Peyer's patch (tissue), 4 donors: ENCODE measurements at regions not wholly inside any gene's neighbourhood (a gene's known extent, or its start where the extent isn't known, plus 50 kb on each side); places are given as distances from the start of the nearest gene placed in this dataset.

ENCODE experiments used
- DNase-seq, 3 donors: peaks; one replicate each; pipeline ENCODE4 v3.0.0-alpha.2; 2017 to 2019
- H3K27ac ChIP-seq, 4 donors: fragments of 200-600 bp; sonication (generic); one replicate each; pipeline ENCODE4 v1.5.1; 2016 to 2019
- H3K27me3 ChIP-seq, 2 donors: fragments of 200-600 bp; sonication (generic); one replicate each; pipeline ENCODE4 v1.5.1; 2019
- H3K36me3 ChIP-seq, 3 donors: fragments of 200-600 bp; sonication (generic); one replicate each; pipeline ENCODE4 v1.5.1; 2016 to 2019
- H3K4me1 ChIP-seq, 4 donors: fragments of 200-600 bp; sonication (generic); one replicate each; pipeline ENCODE4 v1.5.1; 2016 to 2019
- H3K4me3 ChIP-seq, 4 donors: fragments of 200-600 bp; sonication (generic); 1 replicate in 3 of 4; 2 replicates in 1 of 4; pipeline ENCODE4 v1.5.1; 2016 to 2019; ENCODE audit warnings: mild to moderate bottlenecking in 1 of 4
- H3K9me3 ChIP-seq, 4 donors: fragments of 200-600 bp; sonication (generic); one replicate each; pipeline ENCODE4 v1.5.1; 2016 to 2019; ENCODE audit warnings: mild to moderate bottlenecking in 1 of 4
- POLR2A ChIP-seq, 2 donors: fragments of 450-650 bp; IDR thresholded peaks; one replicate each; pipeline ENCODE4 v1.5.1; 2017; ENCODE audit warnings: antibody characterized with exemption in 2 of 2, mild to moderate bottlenecking in 2 of 2, moderate library complexity in 2 of 2
- TF ChIP-seq, protein P1 (sequence below), 6 experiments: fragments of 450-650 bp in 4 of 6; fragments of 200-600 bp in 2 of 6; sonication (generic) in 1 of 6; IDR thresholded peaks; one replicate each; pipeline ENCODE4 v1.5.1; 2017 to 2019; ENCODE audit warnings: antibody characterized with exemption in 6 of 6, mild to moderate bottlenecking in 3 of 6, moderate library complexity in 1 of 6

DNA sequence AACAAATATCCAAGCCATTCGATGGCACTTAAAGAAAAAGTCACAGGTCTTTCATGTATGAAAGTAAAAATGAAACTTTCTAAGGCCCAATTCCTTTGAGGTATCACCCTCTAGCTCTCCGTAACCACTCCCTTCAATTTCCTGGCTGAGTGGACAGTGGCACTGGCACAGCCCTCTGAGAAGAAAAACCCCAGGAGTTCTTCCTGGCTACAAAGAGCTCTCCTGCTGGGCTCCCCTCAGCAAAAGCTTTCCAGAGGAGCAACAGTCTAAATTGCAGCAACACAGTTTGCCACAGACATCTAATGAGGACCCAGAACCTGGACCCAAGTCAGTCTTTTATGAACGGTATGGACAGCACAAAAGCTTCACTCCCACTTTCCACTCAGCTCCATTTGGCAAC, 71.8 kb downstream of the FUNDC1 start:
- DNase-seq, result no peak
- no peaks in the 10 kb centered on the region for H3K27me3 ChIP-seq
- TF ChIP-seq, protein P1, sequence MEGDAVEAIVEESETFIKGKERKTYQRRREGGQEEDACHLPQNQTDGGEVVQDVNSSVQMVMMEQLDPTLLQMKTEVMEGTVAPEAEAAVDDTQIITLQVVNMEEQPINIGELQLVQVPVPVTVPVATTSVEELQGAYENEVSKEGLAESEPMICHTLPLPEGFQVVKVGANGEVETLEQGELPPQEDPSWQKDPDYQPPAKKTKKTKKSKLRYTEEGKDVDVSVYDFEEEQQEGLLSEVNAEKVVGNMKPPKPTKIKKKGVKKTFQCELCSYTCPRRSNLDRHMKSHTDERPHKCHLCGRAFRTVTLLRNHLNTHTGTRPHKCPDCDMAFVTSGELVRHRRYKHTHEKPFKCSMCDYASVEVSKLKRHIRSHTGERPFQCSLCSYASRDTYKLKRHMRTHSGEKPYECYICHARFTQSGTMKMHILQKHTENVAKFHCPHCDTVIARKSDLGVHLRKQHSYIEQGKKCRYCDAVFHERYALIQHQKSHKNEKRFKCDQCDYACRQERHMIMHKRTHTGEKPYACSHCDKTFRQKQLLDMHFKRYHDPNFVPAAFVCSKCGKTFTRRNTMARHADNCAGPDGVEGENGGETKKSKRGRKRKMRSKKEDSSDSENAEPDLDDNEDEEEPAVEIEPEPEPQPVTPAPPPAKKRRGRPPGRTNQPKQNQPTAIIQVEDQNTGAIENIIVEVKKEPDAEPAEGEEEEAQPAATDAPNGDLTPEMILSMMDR (IDR thresholded peaks at IDR 0.05), result no peak
- TF ChIP-seq POLR2A (IDR thresholded peaks at IDR 0.05), result no peak
- no peak overlapping the region for H3K27ac ChIP-seq
- H3K4me1 ChIP-seq, result no peaks in the 10 kb centered on the region
- no peak overlapping the region for H3K4me3 ChIP-seq
- no peaks in the 10 kb centered on the region for H3K36me3 ChIP-seq
- H3K9me3 ChIP-seq, result no peaks in the 10 kb centered on the region

DNA sequence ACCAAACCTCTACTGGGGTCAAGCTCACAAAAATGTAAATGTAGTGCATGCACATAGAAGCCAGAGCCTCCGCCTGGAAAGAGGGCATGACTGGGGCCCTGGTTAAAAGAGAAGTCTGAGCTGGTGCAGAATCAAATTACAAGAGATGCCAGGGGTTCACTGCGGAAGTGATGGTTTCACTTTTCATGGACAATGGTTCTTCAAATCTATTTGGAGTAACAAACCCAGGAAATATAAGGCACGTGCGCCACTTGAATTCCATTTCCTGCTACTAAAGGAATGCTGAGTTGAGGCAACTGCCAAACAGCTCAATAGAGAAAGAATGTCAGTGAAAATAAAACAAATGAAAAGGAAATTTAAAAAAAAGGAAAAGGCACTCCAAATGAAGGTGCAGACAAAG, 79.8 kb downstream of the FUNDC1 start:
- Histone ChIP-seq H3K9me3 (no peaks in the 10 kb centered on the region), H3K27ac (no peak overlapping the region), H3K4me1 (no peaks in the 10 kb centered on the region), H3K27me3 (no peaks in the 10 kb centered on the region), H3K4me3 (no peak overlapping the region), H3K36me3 (no peaks in the 10 kb centered on the region)
- no peak for TF ChIP-seq POLR2A (IDR thresholded peaks at IDR 0.05)
- TF ChIP-seq, protein P1 (IDR thresholded peaks at IDR 0.05), result no peak
- DNase-seq, result no peak

DNA sequence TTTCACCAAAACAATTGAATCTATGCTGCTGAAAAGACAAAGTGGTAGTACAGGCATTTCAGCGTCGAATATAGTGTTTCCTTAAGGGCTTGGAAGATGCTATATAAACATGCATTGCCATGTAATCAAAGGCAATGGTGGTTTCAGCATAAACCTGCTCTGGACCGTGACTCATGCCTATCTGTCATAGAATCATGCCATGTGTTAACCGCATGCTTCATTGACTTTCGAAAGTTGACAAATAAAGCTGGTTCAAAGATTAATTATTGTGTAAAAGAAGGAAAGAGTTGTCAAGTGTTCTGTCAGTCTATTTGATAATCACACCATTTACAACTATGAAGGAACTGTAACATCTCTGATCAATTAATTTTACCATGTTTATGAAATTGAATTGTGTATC, 83.2 kb downstream of the FUNDC1 start:
- H3K4me1 ChIP-seq, result no peaks in the 10 kb centered on the region
- TF ChIP-seq POLR2A (IDR thresholded peaks at IDR 0.05), result no peak
- TF ChIP-seq, protein P1 (IDR thresholded peaks at IDR 0.05), result no peak
- no peaks in the 10 kb centered on the region for H3K36me3 ChIP-seq
- no peak overlapping the region for H3K27ac ChIP-seq
- H3K4me3 ChIP-seq, result no peak overlapping the region
- no peaks in the 10 kb centered on the region for H3K27me3 ChIP-seq
- no peaks in the 10 kb centered on the region for H3K9me3 ChIP-seq
- peak in 1 of 3 donors; percentile 52 for DNase-seq

DNA sequence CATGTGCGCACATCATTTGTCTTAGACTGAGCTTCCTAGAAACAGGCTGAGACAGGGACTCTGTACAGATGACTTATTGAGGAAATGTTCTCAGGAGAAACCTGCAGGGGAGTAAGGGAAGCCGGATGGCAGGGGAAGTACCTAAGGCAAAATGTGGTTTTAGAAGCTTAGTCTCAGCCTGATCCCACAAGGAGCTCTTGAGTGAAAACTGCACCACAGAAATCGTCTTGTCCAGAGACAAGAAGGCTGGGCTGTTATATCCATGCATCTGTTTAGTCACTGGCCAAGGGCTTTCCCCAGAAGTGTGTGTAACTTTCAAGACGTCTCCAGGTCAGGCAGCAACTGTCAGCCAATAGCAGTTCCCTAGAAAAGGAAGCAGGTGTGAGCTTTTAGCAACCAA, 86.0 kb downstream of the FUNDC1 start:
- DNase-seq, result no peak
- no peak overlapping the region for H3K4me3 ChIP-seq
- no peaks in the 10 kb centered on the region for H3K9me3 ChIP-seq
- TF ChIP-seq, protein P1 (IDR thresholded peaks at IDR 0.05), result no peak
- no peak for TF ChIP-seq POLR2A (IDR thresholded peaks at IDR 0.05)
- no peak overlapping the region for H3K27ac ChIP-seq
- H3K4me1 ChIP-seq, result no peaks in the 10 kb centered on the region
- H3K27me3 ChIP-seq, result no peaks in the 10 kb centered on the region
- no peaks in the 10 kb centered on the region for H3K36me3 ChIP-seq

DNA sequence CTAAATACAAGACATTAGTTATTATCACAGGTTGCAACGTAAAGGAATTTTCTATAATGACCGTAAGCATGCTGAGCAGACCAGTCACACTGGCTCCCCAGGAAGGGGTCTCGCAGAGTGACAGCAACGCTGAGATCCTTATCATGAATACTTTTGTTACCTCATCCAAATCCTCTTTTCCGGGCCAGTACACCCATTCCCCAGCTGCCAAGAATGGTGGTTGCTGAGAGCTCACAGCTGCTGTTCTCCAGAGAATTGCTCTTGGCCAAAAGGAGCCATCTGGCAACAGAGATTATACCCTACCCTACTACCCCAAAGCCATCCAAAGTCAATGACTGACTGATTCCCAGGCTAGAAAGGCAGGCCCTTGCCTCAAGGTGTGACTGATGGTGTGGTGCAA, 91.6 kb downstream of the FUNDC1 start:
- no peaks in the 10 kb centered on the region for H3K4me1 ChIP-seq
- no peaks in the 10 kb centered on the region for H3K27me3 ChIP-seq
- H3K27ac ChIP-seq, result no peak overlapping the region
- H3K9me3 ChIP-seq, result no peaks in the 10 kb centered on the region
- DNase-seq, result no peak
- no peak overlapping the region for H3K4me3 ChIP-seq
- TF ChIP-seq, protein P1 (IDR thresholded peaks at IDR 0.05), result no peak
- TF ChIP-seq POLR2A (IDR thresholded peaks at IDR 0.05), result no peak
- H3K36me3 ChIP-seq, result no peaks in the 10 kb centered on the region

DNA sequence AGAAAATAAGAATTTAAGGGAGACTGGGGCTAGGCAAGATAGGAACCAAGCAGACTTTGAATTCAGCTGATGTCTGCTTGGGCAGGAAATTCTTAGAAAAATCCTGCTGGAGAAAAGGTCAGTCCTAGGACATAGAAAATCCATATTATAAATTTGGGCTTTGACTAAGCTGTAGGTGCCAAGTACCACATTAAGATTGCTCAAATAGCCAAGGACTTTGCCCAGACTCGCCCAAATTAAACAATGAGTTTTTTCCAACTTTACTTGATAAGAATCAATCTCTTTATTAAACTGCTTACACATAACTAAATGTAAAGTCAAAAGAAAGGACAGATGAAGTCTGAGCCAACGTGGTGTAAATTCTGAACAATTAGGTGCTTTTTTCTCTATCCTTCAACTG, 95.4 kb downstream of the FUNDC1 start:
- no peaks in the 10 kb centered on the region for H3K4me1 ChIP-seq
- no peak overlapping the region for H3K27ac ChIP-seq
- no peaks in the 10 kb centered on the region for H3K36me3 ChIP-seq
- no peak for DNase-seq
- no peak overlapping the region for H3K4me3 ChIP-seq
- H3K27me3 ChIP-seq, result no peaks in the 10 kb centered on the region
- TF ChIP-seq, protein P1 (IDR thresholded peaks at IDR 0.05), result no peak
- no peak for TF ChIP-seq POLR2A (IDR thresholded peaks at IDR 0.05)
- H3K9me3 ChIP-seq, result no peaks in the 10 kb centered on the region
